Panc1 (cell line): ENCODE measurements at regions not wholly inside any gene's neighbourhood (a gene's known extent, or its start where the extent isn't known, plus 50 kb on each side); places are given as distances from the start of the nearest gene placed in this dataset.

Source experiments
- CTCF ChIP-seq: fragments of 450-650 bp; IDR thresholded peaks from 2 replicates; pipeline ENCODE4 v1.5.1; 2017; ENCODE audit warnings: mild to moderate bottlenecking
- POLR2AphosphoS5 ChIP-seq: IDR thresholded peaks from 2 replicates; pipeline ENCODE4 v1.6.1; 2012; ENCODE audit warnings: mild to moderate bottlenecking, low read depth, low read length, moderate library complexity
- REST ChIP-seq, 2 experiments: IDR thresholded peaks; 2 replicates each; pipeline ENCODE4 v1.6.1; 2011 to 2012; ENCODE audit warnings: low read depth in 2 of 2, control low read depth in 1 of 2, low read length in 1 of 2, mild to moderate bottlenecking in 1 of 2, moderate library complexity in 1 of 2; ENCODE audit not compliant: insufficient read depth in 1 of 2
- SIN3A ChIP-seq: IDR thresholded peaks from 2 replicates; pipeline ENCODE4 v1.6.1; 2012; ENCODE audit warnings: low read depth, mild to moderate bottlenecking, low read length, moderate library complexity, borderline replicate concordance; ENCODE audit not compliant: insufficient read depth
- TCF7L2 ChIP-seq: IDR thresholded peaks from 2 replicates; pipeline ENCODE4 v1.6.1; 2011; ENCODE audit warnings: mild to moderate bottlenecking, low read depth, low read length, inconsistent platforms

GRCh38 chr18:51653507-51654213 is 456.2 kb upstream of the MEX3C start:
- TF ChIP-seq CTCF (no peak), REST (IDR thresholded peaks at IDR 0.05; ENCODE audit: insufficient read depth in 1 of 2, low read depth in 2 of 2, low read length in 1 of 2) (no peak), SIN3A (no peak), TCF7L2 (no peak), POLR2AphosphoS5 (no peak)
